ENCODE measurements at regions not wholly inside any gene's neighbourhood (a gene's known extent, or its start where the extent isn't known, plus 50 kb on each side); places are given as distances from the start of the nearest gene placed in this dataset.

- TF ChIP-seq POLR2A (IDR thresholded peaks at IDR 0.05) = no peak
- TF ChIP-seq CTCF (IDR thresholded peaks at IDR 0.05) = no peak
- TF ChIP-seq POLR2AphosphoS5 (IDR thresholded peaks at IDR 0.05) = no peak
Measured at GRCh38 chr7:32762925-32763293, 128.7 kb downstream of the KBTBD2 start.
